Neural progenitor cell (in vitro differentiated cells): ENCODE measurements at regions not wholly inside any gene's neighbourhood (a gene's known extent, or its start where the extent isn't known, plus 50 kb on each side); places are given as distances from the start of the nearest gene placed in this dataset.

Source experiments
- DNase-seq: peaks from one replicate; pipeline ENCODE4 v3.0.0-alpha.2; 2016; ENCODE audit warnings: low spot score
- H2AFZ ChIP-seq: fragments of 200-600 bp; sonication (generic); replicated peaks from 2 replicates; pipeline ENCODE4 v1.6.1; 2016; ENCODE audit warnings: antibody characterized with exemption
- H3F3A ChIP-seq: fragments of 200-600 bp; sonication (generic); 2 replicates; pipeline ENCODE4 v1.6.1; 2016; ENCODE audit warnings: antibody characterized with exemption, low read depth
- H3K27ac ChIP-seq: fragments of 200-600 bp; sonication (generic); 2 replicates; pipeline ENCODE4 v1.5.1; 2016; ENCODE audit warnings: mild to moderate bottlenecking
- H3K27me3 ChIP-seq: fragments of 200-600 bp; sonication (generic); 2 replicates; pipeline ENCODE4 v1.6.1; 2016; ENCODE audit warnings: mild to moderate bottlenecking, moderate library complexity
- H3K36me3 ChIP-seq: fragments of 200-600 bp; sonication (generic); 2 replicates; pipeline ENCODE4 v1.5.1; 2016
- H3K4me1 ChIP-seq: fragments of 200-600 bp; sonication (generic); 2 replicates; pipeline ENCODE4 v1.6.1; 2016; ENCODE audit warnings: mixed run types
- H3K4me2 ChIP-seq: fragments of 200-600 bp; sonication (generic); 2 replicates; pipeline ENCODE4 v1.6.1; 2016
- H3K4me3 ChIP-seq: fragments of 200-600 bp; sonication (generic); 2 replicates; pipeline ENCODE4 v1.5.1; 2016
- H3K79me2 ChIP-seq: fragments of 200-600 bp; sonication (generic); 2 replicates; pipeline ENCODE4 v1.6.1; 2016; ENCODE audit warnings: low read depth
- H3K9ac ChIP-seq: fragments of 200-600 bp; sonication (generic); 2 replicates; pipeline ENCODE4 v1.6.1; 2016
- H3K9me3 ChIP-seq: fragments of 200-600 bp; sonication (generic); 2 replicates; pipeline ENCODE4 v1.5.1; 2016; ENCODE audit warnings: low read depth
- H4K20me1 ChIP-seq: fragments of 200-600 bp; sonication (generic); 2 replicates; pipeline ENCODE4 v1.6.1; 2016; ENCODE audit warnings: low read depth
- H3K27ac Mint-ChIP-seq: 3 replicates; pipeline ENCODE4 v1.8.0; 2021; ENCODE audit warnings: mixed read lengths
- H3K27me3 Mint-ChIP-seq: 2 replicates; pipeline ENCODE4 v1.8.0; 2022; ENCODE audit warnings: low read depth, mild to moderate bottlenecking, inconsistent platforms, moderate library complexity, mixed read lengths; ENCODE audit not compliant: insufficient read depth
- H3K36me3 Mint-ChIP-seq: 3 replicates; pipeline ENCODE4 v1.8.0; 2021; ENCODE audit warnings: mixed read lengths
- H3K4me1 Mint-ChIP-seq: 3 replicates; pipeline ENCODE4 v1.8.0; 2021; ENCODE audit warnings: mixed read lengths
- H3K4me3 Mint-ChIP-seq: 3 replicates; pipeline ENCODE4 v1.8.0; 2021; ENCODE audit warnings: mild to moderate bottlenecking, moderate library complexity, mixed read lengths
- H3K9me3 Mint-ChIP-seq: 3 replicates; pipeline ENCODE4 v1.8.0; 2020; ENCODE audit warnings: mixed read lengths
- EZH2 ChIP-seq: fragments of 200-600 bp; sonication (generic); IDR thresholded peaks from 2 replicates; pipeline ENCODE4 v1.6.1; 2017; ENCODE audit warnings: antibody characterized with exemption, mild to moderate bottlenecking, moderate library complexity
- EZH2phosphoT487 ChIP-seq: fragments of 200-600 bp; sonication (generic); IDR thresholded peaks from 2 replicates; pipeline ENCODE4 v1.6.1; 2017; ENCODE audit warnings: antibody characterized with exemption
- TF ChIP-seq, protein P1 (sequence below): fragments of 200-600 bp; sonication (generic); IDR thresholded peaks from 2 replicates; pipeline ENCODE4 v1.5.1; 2017; ENCODE audit warnings: antibody characterized with exemption, mild to moderate bottlenecking

GRCh38 chr1:96632045-96632664 is 89.4 kb upstream of the PTBP2 start:
- Histone ChIP-seq H4K20me1 (no peaks in the 10 kb centered on the region), H3K9ac (no peak overlapping the region), H3K27me3 (no peaks in the 10 kb centered on the region), H3K4me2 (no peak overlapping the region), H3K79me2 (no peaks in the 10 kb centered on the region), H3K36me3 (no peaks in the 10 kb centered on the region), H3K4me3 (no peak overlapping the region), H3F3A (no peaks in the 10 kb centered on the region), H3K9me3 (no peaks in the 10 kb centered on the region), H3K27ac (no peak overlapping the region), H3K4me1 (no peaks in the 10 kb centered on the region), H2AFZ (no peak overlapping the region)
- Mint-ChIP-seq H3K4me1 (peaks cover 7% of the 10 kb centered on the region), H3K27ac (peak overlapping the region; percentile 91), H3K36me3 (no peaks in the 10 kb centered on the region), H3K27me3 (peaks cover 3% of the 10 kb centered on the region), H3K9me3 (no peaks in the 10 kb centered on the region), H3K4me3 (no peak overlapping the region)
- DNase-seq: no peak
- TF ChIP-seq EZH2phosphoT487 (no peak), EZH2 (no peak)

DNA sequence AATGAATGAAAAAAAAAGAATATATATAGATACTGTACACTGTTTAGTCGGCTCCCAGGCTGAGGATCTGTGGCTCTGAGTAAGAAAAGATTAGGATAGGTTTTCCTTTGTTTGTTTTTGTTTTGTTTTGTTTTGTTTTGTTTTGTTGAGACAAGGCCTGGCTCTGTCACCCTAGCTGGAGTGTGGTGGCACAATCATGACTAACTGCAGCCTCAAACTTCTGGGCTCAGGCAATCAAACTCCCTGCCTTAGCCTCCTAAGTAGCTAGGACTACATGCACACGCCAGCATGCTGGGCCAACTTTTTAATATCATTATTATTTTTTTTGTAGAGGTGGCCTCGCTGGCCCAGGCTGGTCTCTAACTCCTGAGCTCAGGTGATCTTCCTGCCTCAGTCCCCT is 87.9 kb upstream of the PTBP2 start:
- TF ChIP-seq, protein P1, sequence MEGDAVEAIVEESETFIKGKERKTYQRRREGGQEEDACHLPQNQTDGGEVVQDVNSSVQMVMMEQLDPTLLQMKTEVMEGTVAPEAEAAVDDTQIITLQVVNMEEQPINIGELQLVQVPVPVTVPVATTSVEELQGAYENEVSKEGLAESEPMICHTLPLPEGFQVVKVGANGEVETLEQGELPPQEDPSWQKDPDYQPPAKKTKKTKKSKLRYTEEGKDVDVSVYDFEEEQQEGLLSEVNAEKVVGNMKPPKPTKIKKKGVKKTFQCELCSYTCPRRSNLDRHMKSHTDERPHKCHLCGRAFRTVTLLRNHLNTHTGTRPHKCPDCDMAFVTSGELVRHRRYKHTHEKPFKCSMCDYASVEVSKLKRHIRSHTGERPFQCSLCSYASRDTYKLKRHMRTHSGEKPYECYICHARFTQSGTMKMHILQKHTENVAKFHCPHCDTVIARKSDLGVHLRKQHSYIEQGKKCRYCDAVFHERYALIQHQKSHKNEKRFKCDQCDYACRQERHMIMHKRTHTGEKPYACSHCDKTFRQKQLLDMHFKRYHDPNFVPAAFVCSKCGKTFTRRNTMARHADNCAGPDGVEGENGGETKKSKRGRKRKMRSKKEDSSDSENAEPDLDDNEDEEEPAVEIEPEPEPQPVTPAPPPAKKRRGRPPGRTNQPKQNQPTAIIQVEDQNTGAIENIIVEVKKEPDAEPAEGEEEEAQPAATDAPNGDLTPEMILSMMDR: no peak
- TF ChIP-seq EZH2phosphoT487 (no peak), EZH2 (no peak)
- Histone ChIP-seq H3K9me3 (no peaks in the 10 kb centered on the region), H3F3A (no peaks in the 10 kb centered on the region), H3K27me3 (no peaks in the 10 kb centered on the region), H3K27ac (no peak overlapping the region), H3K4me2 (no peak overlapping the region), H3K9ac (no peak overlapping the region), H2AFZ (peak overlapping the region; percentile 52), H3K4me1 (no peaks in the 10 kb centered on the region), H4K20me1 (no peaks in the 10 kb centered on the region), H3K4me3 (no peak overlapping the region), H3K36me3 (no peaks in the 10 kb centered on the region), H3K79me2 (no peaks in the 10 kb centered on the region)
- Mint-ChIP-seq H3K9me3 (no peaks in the 10 kb centered on the region), H3K4me3 (no peak overlapping the region), H3K27ac (no peak overlapping the region), H3K36me3 (no peaks in the 10 kb centered on the region), H3K4me1 (peaks cover 7% of the 10 kb centered on the region), H3K27me3 (peaks cover 3% of the 10 kb centered on the region)
- DNase-seq: no peak

DNA sequence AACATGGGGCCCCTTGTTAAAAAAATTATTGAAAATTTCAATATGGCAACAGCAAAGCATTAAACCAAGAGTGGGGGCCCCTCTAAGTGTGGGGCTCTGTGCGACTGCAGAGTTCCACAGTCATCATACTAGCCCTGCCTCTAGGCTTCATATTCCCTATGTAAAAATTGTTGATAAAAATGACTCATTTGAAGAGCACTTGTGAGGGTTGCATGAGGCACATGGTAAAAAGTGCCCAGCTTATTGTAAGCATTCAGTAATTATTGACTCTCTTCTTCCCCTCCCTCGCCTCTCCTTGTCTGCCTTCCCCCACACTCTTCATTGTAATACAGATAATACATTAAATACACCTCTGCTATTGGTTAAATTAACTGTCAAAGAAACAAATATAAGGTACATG is 86.7 kb upstream of the PTBP2 start:
- Mint-ChIP-seq H3K9me3 (no peaks in the 10 kb centered on the region), H3K4me1 (peaks cover 7% of the 10 kb centered on the region), H3K27ac (no peak overlapping the region), H3K4me3 (no peak overlapping the region), H3K36me3 (no peaks in the 10 kb centered on the region), H3K27me3 (peaks cover 3% of the 10 kb centered on the region)
- no peaks in the 10 kb centered on the region for H4K20me1 ChIP-seq
- DNase-seq: no peak
- H3K4me1 ChIP-seq: no peaks in the 10 kb centered on the region
- H3K9ac ChIP-seq: no peak overlapping the region
- no peak overlapping the region for H3K27ac ChIP-seq
- no peak overlapping the region for H3K4me2 ChIP-seq
- no peak for TF ChIP-seq EZH2
- TF ChIP-seq, protein P1: no peak
- TF ChIP-seq EZH2phosphoT487: no peak
- H2AFZ ChIP-seq: no peak overlapping the region
- no peak overlapping the region for H3K4me3 ChIP-seq
- H3K79me2 ChIP-seq: no peaks in the 10 kb centered on the region
- no peaks in the 10 kb centered on the region for H3K9me3 ChIP-seq
- no peaks in the 10 kb centered on the region for H3K36me3 ChIP-seq
- no peaks in the 10 kb centered on the region for H3K27me3 ChIP-seq
- H3F3A ChIP-seq: no peaks in the 10 kb centered on the region

- no peaks in the 10 kb centered on the region for H3K79me2 ChIP-seq
- DNase-seq: no peak
- peak overlapping the region; percentile 51 for H2AFZ ChIP-seq
- no peaks in the 10 kb centered on the region for H4K20me1 ChIP-seq
- no peaks in the 10 kb centered on the region for H3K9me3 ChIP-seq
- no peak overlapping the region for H3K27ac ChIP-seq
- H3K27ac Mint-ChIP-seq: no peak overlapping the region
- TF ChIP-seq EZH2phosphoT487 (no peak), EZH2 (no peak)
- TF ChIP-seq, protein P1: no peak
- H3K27me3 ChIP-seq: no peaks in the 10 kb centered on the region
- no peak overlapping the region for H3K4me2 ChIP-seq
- H3K9me3 Mint-ChIP-seq: no peaks in the 10 kb centered on the region
- no peaks in the 10 kb centered on the region for H3K36me3 ChIP-seq
- H3K4me1 Mint-ChIP-seq: no peaks in the 10 kb centered on the region
- no peak overlapping the region for H3K4me3 ChIP-seq
- peaks cover 4% of the 10 kb centered on the region for H3K27me3 Mint-ChIP-seq
- no peaks in the 10 kb centered on the region for H3K36me3 Mint-ChIP-seq
- H3K4me1 ChIP-seq: no peaks in the 10 kb centered on the region
- no peaks in the 10 kb centered on the region for H3F3A ChIP-seq
- no peak overlapping the region for H3K9ac ChIP-seq
- H3K4me3 Mint-ChIP-seq: no peak overlapping the region
Observed at GRCh38 chr1:96641282-96641681, 80.3 kb upstream of the PTBP2 start.
